ENCODE measurements at regions not wholly inside any gene's neighbourhood (a gene's known extent, or its start where the extent isn't known, plus 50 kb on each side); places are given as distances from the start of the nearest gene placed in this dataset.

DNA sequence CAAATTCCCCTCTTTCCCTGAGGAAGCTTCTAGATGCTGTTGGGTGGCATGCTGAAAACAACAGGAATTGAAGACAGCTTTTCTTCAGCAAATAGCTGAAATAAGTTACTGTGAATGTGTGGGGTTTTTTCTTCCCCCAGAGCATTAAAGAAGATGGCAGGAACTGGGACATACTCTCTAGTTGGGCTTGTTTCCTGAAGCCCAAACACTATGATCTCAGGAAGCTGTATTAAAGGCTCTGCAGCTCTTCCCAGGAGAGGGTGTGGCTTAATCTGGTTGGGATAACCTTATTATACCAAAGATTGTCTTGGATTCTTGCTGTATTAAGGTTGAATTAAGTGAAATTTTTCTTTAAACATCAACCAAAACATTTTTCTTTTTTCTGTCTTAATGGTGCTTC lies 64.9 kb upstream of the LMO4 start:
- no peak for DNase-seq
- no peak overlapping the region for H3K4me3 ChIP-seq

DNA sequence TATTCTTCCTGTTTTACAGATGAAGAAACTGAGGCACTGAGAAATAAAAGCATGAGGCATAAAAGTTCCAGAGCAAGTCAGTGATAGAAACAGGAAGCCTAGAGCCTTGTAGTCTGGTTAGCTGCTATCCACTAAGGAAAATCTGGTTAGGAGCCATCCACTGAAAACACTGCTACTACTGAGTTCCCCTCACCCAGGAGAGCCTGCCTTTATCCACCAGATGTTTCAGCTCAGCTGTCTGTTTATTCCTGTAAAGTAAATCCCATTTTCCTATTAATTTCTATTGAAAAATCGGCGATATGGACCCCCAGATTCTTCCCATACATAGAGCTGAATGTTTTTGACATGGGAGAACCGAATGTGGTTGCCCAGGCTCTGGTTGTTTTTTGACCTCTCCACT lies 63.7 kb upstream of the LMO4 start:
- DNase-seq (no peak), ATAC-seq (no peak)
- Histone ChIP-seq H3K27ac (no peak overlapping the region), H3K36me3 (no peaks in the 10 kb centered on the region), H3K27me3 (no peaks in the 10 kb centered on the region), H3K4me1 (no peaks in the 10 kb centered on the region), H3K4me3 (no peak overlapping the region), H3K9me3 (no peaks in the 10 kb centered on the region)
- TF ChIP-seq, protein P1, sequence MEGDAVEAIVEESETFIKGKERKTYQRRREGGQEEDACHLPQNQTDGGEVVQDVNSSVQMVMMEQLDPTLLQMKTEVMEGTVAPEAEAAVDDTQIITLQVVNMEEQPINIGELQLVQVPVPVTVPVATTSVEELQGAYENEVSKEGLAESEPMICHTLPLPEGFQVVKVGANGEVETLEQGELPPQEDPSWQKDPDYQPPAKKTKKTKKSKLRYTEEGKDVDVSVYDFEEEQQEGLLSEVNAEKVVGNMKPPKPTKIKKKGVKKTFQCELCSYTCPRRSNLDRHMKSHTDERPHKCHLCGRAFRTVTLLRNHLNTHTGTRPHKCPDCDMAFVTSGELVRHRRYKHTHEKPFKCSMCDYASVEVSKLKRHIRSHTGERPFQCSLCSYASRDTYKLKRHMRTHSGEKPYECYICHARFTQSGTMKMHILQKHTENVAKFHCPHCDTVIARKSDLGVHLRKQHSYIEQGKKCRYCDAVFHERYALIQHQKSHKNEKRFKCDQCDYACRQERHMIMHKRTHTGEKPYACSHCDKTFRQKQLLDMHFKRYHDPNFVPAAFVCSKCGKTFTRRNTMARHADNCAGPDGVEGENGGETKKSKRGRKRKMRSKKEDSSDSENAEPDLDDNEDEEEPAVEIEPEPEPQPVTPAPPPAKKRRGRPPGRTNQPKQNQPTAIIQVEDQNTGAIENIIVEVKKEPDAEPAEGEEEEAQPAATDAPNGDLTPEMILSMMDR (IDR thresholded peaks at IDR 0.05) = no peak
- intact Hi-C loops (cut with DNase I) = no loop called here
- WGBS, 2 donors = 69 to 85% methylated on average over 3 of the region's 3 CpGs

More for the DNA sequence above, 64.9 kb upstream of the LMO4 start:
- intact Hi-C loops (cut with DNase I) = no loop called here
- Histone ChIP-seq H3K27me3 (no peaks in the 10 kb centered on the region), H3K27ac (no peak overlapping the region), H3K36me3 (no peaks in the 10 kb centered on the region), H3K4me1 (no peaks in the 10 kb centered on the region), H3K9me3 (peaks cover 0 to 6% (median 0%) of the 10 kb centered on the region in 11 donors)
- no peak for ATAC-seq
- TF ChIP-seq, protein P1 (IDR thresholded peaks at IDR 0.05) = no peak

DNA sequence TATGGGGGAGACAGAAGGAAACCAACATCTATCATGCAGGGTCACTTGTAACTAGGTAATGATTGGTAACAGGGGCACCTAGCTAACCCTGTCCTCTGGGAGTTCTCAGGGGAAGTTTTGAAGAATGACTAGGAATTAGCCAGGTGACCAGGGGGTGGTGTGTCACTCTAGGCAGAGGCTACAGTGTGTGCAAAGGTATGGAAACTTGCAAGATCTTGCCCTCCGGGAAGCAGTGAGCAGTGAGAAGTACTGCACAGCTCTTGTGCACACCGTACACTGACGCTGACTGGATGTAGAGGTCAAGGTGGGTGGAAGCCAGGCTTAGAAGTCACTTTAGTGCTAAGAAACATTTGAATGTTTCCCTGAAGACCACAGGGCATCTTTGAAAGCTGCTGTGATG lies 62.9 kb upstream of the LMO4 start:
- no peak overlapping the region for H3K4me3 ChIP-seq
- 96% methylated on average over 3 of the region's 3 CpGs for WGBS, 2 donors
- H3K9me3 ChIP-seq = no peaks in the 10 kb centered on the region
- intact Hi-C loops (cut with DNase I) = no loop called here
- ATAC-seq = no peak
- TF ChIP-seq, protein P1 (IDR thresholded peaks at IDR 0.05) = no peak
- DNase-seq = no peak
- no peaks in the 10 kb centered on the region for H3K27me3 ChIP-seq
- no peak overlapping the region for H3K27ac ChIP-seq
- no peaks in the 10 kb centered on the region for H3K36me3 ChIP-seq
- H3K4me1 ChIP-seq = no peaks in the 10 kb centered on the region

DNA sequence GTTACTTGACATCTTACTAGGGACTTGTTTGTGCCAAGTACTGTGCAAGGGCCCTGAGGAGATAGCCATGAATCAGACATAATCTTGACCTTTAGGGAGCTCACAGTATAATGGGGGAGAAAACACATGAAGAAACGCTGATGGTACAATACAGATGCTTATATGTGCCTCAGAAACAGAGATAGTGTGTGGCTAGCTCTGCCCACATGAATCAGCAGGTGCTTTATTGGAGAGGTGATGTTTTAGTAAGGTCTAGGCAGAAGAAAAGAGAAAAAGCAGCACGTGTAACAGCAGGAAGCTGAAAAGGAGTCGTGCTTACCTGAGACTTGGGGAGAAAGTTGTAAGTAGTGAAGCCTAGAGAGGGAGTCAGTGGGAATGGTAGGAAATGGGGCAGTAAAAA lies 60.6 kb upstream of the LMO4 start:
- H3K4me3 ChIP-seq = no peak overlapping the region
- no peaks in the 10 kb centered on the region for H3K4me1 ChIP-seq
- TF ChIP-seq, protein P1 (IDR thresholded peaks at IDR 0.05) = no peak
- H3K9me3 ChIP-seq = no peaks in the 10 kb centered on the region
- H3K27me3 ChIP-seq = no peaks in the 10 kb centered on the region
- WGBS, 2 donors = 67 to 73% methylated on average over 3 of the region's 3 CpGs
- ATAC-seq (no peak), DNase-seq (no peak)
- intact Hi-C loops (cut with DNase I) = no loop called here
- H3K27ac ChIP-seq = no peak overlapping the region
- H3K36me3 ChIP-seq = no peaks in the 10 kb centered on the region

DNA sequence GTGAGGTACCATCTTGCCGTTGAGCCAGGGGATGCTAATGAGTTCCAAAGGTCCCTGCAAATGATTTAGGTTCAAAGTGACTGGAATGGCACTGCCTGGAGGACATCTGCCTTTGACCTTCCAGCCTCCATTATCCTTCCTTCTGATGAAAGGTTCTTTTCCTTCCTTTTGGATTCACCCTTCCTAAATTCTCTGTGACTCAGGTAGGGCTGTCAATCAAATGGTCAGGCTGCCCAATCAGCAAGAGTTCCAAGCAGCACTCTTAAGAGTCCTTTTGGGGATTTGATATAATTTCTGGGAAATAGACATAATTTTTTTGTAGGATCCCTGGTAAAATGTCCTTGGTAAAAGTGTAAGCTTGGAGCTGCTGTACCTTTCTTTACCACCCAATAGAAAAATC lies 58.8 kb upstream of the LMO4 start:
- DNase-seq = no peak
- 0 to 96% methylated on average over 1 of the region's 1 CpG for WGBS, 2 donors
- Histone ChIP-seq H3K27me3 (no peaks in the 10 kb centered on the region), H3K9me3 (no peaks in the 10 kb centered on the region), H3K36me3 (no peaks in the 10 kb centered on the region), H3K27ac (no peak overlapping the region), H3K4me3 (no peak overlapping the region), H3K4me1 (no peaks in the 10 kb centered on the region)
- ATAC-seq = no peak
- intact Hi-C loops (cut with DNase I) = loop anchor here in 2 of 10 donors (10.0 kb wide), 2 partner anchors 115 to 135 kb away; no protein-coding TSS in a partner anchor
- TF ChIP-seq, protein P1 (IDR thresholded peaks at IDR 0.05) = no peak
